ENCODE measurements at regions not wholly inside any gene's neighbourhood (a gene's known extent, or its start where the extent isn't known, plus 50 kb on each side); places are given as distances from the start of the nearest gene placed in this dataset.

- no peak for TF ChIP-seq POLR2A (IDR thresholded peaks at IDR 0.05)
- TF ChIP-seq CTCF (IDR thresholded peaks at IDR 0.05): no peak
These were observed 90.0 kb downstream of the CD24 start for GRCh38 chr6:106884576-106884975.
